Fibroblast of mammary gland (primary cell): ENCODE measurements at regions not wholly inside any gene's neighbourhood (a gene's known extent, or its start where the extent isn't known, plus 50 kb on each side); places are given as distances from the start of the nearest gene placed in this dataset.

Experiments
- DNase-seq: peaks from one replicate; pipeline ENCODE4 v3.0.0-alpha.2; 2010; ENCODE audit warnings: low read depth
- H3K4me3 ChIP-seq: 2 replicates; pipeline ENCODE4 v1.5.1; 2011; ENCODE audit warnings: low read depth, mild to moderate bottlenecking, low read length, moderate library complexity; ENCODE audit not compliant: control insufficient read depth
- TF ChIP-seq, protein P1 (sequence below): conservative IDR thresholded peaks from 2 replicates; pipeline ENCODE4 v1.5.1; 2011; ENCODE audit warnings: low read depth, low read length, inconsistent platforms; ENCODE audit not compliant: control insufficient read depth, insufficient read depth

DNA sequence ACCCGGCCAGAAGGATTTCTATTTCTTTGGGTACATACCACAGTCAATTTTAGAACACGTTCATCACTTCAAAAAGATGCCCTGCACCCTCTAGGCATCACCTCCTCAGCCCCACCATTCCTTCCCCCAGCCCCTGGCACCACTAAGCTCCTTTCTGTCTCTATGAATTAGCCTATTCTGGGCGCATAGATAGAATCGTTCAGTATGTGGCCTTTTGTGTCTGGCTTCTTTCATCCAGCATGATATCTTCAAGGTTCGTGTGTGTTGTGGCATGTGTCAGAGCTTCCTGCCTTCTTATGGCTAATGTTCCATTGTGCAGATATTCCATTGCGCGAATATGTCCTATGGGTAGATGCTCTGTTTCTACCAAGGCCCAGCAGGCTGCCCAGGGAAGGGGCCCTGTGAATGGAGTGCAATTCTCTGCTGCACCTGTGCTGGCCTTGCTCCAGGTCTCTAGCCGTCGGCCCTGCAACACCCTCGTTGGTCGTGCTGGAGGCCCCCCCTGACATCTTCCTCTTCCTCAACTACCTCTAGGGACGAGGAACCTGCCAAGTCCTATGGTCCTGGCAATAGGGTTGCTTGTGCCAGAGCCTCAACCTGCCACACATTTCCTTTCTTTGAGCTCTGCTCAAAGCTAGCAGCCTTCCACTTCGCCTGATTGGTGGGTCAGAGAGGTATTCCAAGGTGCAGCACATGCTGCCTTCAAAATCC, 113.5 kb downstream of the RIPK4 start:
- H3K4me3 ChIP-seq, result no peak overlapping the region
- TF ChIP-seq, protein P1, sequence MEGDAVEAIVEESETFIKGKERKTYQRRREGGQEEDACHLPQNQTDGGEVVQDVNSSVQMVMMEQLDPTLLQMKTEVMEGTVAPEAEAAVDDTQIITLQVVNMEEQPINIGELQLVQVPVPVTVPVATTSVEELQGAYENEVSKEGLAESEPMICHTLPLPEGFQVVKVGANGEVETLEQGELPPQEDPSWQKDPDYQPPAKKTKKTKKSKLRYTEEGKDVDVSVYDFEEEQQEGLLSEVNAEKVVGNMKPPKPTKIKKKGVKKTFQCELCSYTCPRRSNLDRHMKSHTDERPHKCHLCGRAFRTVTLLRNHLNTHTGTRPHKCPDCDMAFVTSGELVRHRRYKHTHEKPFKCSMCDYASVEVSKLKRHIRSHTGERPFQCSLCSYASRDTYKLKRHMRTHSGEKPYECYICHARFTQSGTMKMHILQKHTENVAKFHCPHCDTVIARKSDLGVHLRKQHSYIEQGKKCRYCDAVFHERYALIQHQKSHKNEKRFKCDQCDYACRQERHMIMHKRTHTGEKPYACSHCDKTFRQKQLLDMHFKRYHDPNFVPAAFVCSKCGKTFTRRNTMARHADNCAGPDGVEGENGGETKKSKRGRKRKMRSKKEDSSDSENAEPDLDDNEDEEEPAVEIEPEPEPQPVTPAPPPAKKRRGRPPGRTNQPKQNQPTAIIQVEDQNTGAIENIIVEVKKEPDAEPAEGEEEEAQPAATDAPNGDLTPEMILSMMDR, result no peak
- no peak for DNase-seq

DNA sequence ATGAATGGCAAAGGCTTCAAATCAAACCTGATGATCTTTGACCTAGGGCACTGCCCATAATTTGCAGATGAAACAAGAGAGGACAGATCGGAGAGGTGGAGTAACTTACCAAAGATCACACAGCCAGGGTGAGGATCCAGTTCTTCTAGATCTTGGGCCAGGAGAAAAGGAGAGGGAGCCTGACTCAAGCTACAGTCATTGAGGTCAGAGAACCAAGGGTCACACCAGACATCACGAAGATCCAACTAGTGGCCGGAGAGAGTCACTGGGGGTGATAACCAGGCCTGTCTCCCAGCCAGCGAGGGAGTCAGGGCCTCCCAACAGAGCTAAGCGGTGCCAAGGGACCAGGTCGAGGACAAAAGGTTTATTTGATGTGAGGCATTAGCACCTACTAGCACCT, 115.0 kb downstream of the RIPK4 start:
- peak; percentile 75 for DNase-seq
- TF ChIP-seq, protein P1, result peak; percentile 14
- H3K4me3 ChIP-seq, result no peak overlapping the region

DNA sequence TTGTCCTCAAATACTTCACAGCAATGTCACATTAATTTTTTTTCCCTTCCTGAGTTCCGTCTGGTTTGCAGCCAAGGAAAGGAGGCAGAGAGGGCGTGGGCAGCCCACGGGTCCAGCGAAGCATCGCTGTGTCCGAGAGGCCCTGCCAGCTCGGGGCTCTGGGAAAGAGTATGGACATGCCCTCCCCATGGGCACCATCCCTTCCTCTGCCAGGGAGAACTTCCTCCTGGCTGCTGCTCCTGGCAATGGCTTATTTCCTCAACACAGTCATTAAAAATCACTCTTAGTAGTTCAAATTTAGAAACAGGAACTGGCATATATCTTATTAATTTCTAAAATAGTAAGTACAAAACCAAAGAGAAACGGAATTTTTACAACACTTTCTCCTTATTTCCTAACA, 115.4 kb downstream of the RIPK4 start:
- TF ChIP-seq, protein P1, result no peak
- DNase-seq, result no peak
- H3K4me3 ChIP-seq, result no peak overlapping the region

DNA sequence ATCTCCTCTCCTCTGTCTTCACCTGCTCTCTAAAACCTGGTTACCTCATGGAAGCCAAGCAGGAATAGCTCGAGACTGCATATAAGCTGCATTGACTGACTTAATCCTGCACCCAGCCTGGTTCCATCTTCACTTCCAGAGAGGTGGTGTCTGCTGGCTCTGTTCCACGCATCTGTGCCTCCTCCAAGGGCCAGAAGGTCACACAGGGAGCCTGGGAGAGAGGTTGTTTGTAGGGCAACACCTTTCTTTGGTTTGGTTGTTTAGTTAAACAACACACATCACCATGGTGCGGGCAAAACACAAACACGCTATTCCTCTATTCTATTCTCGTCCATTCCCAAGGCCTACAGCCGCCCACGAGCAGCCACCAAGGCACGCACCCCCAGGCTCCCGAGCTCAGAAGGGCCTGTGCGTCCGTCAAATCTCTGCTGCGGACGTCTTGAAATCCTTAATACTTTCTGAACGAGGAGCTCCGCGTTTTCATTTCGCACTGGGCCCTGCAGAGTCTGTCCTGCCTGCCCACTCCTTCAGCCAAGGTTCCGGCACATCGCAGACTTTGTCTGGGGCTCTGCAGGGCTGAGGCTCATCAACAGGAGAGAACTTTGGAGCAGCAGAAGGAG, 116.2 kb downstream of the RIPK4 start:
- no peak overlapping the region for H3K4me3 ChIP-seq
- DNase-seq, result no peak
- TF ChIP-seq, protein P1, result no peak

DNA sequence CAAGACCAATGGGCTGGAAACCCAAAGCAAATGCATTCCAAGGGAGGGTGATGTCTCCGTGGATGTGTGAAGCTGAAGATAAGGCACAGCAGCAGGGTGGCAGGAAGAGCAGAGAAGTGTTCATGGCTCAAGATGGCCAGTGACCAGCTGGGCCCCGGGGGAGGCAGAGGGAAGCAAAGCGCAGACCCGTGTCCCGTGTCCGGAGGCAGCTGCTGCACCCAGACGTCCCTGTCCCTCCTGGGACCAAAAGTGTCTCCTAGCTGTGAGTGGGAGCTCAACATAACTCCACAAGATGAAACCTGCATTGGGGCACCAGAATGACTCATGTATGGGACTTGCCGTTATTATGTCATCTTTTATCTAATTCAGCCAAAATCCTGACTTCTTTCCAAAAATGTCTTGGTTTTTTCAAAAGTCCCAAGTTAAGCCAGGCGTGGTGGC, 118.2 kb downstream of the RIPK4 start:
- no peak overlapping the region for H3K4me3 ChIP-seq
- TF ChIP-seq, protein P1, result no peak
- DNase-seq, result peak; percentile 69

DNA sequence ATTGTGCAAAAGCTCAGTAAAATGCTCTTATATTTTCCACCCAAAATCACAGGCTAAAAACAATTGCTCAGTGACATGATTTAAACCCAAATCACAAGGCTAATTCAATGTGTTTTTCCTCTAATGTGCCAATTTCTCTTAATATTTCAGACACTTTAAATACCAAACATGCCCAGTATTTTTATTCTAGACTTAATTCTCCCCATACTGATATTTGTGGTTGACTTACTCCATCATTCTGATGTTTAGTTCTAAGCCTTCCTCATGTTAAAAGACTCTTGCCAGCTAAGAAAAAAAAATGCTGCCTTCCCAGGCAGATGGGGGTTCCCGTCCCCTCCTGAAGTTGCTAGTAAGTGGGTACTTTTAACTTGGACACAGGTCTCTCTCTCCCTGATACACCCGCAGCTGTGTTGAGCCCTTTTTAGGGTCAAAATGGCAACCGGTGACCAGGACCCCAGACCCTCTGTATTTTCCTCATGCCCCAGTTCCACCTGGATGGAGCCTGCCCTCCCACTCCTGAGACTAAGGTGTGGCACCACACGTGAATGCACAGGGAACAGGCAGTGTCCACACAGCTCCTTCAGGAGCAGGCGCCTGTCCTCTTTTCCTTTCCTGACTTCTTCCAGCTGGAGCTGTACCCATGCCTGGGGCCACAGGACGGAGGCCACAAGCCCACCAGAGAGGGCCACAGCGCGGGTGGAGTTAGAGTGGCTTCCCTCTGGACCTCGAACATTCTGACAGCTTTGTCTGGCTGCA, 118.9 kb downstream of the RIPK4 start:
- no peak for DNase-seq
- H3K4me3 ChIP-seq, result no peak overlapping the region
- TF ChIP-seq, protein P1, result no peak
